Muscle layer of duodenum (tissue), 2 donors: ENCODE measurements at regions not wholly inside any gene's neighbourhood (a gene's known extent, or its start where the extent isn't known, plus 50 kb on each side); places are given as distances from the start of the nearest gene placed in this dataset.

ENCODE experiments used
- H3K27ac ChIP-seq: one replicate; pipeline ENCODE4 v1.7.0; 2013; ENCODE audit warnings: mild to moderate bottlenecking, low read length
- H3K27me3 ChIP-seq: one replicate; pipeline ENCODE4 v1.7.0; 2013; ENCODE audit warnings: low read depth, mild to moderate bottlenecking, control low read depth, low read length
- H3K36me3 ChIP-seq, 2 donors: one replicate each; pipeline ENCODE4 v1.7.0; 2013; ENCODE audit warnings: low read length in 2 of 2, control low read depth in 1 of 2, mild to moderate bottlenecking in 1 of 2; ENCODE audit not compliant: insufficient read depth in 2 of 2, control insufficient read depth in 1 of 2
- H3K4me1 ChIP-seq, 2 donors: one replicate each; pipeline ENCODE4 v1.7.0; 2013; ENCODE audit warnings: low read length in 2 of 2, mild to moderate bottlenecking in 2 of 2, control low read depth in 1 of 2, moderate library complexity in 1 of 2; ENCODE audit not compliant: insufficient read depth in 2 of 2, control insufficient read depth in 1 of 2
- H3K4me3 ChIP-seq, 2 donors: one replicate each; pipeline ENCODE4 v1.7.0; 2013; ENCODE audit warnings: low read length in 2 of 2, low read depth in 1 of 2, mild to moderate bottlenecking in 1 of 2
- H3K9me3 ChIP-seq, 2 donors: one replicate each; pipeline ENCODE4 v1.7.0; 2013; ENCODE audit warnings: low read length in 2 of 2, control low read depth in 1 of 2, mild to moderate bottlenecking in 1 of 2; ENCODE audit not compliant: control insufficient read depth in 1 of 2
- donor health status: healthy.

- H3K27me3 ChIP-seq: no peaks in the 10 kb centered on the region
- H3K36me3 ChIP-seq: no peaks in the 10 kb centered on the region
- no peaks in the 10 kb centered on the region for H3K9me3 ChIP-seq
- H3K4me3 ChIP-seq: no peak overlapping the region
- no peak overlapping the region for H3K27ac ChIP-seq
- peaks cover 0 to 11% of the 10 kb centered on the region in 2 donors for H3K4me1 ChIP-seq
Observed at GRCh38 chr10:129025787-129026186, 441.3 kb upstream of the MGMT start.

DNA sequence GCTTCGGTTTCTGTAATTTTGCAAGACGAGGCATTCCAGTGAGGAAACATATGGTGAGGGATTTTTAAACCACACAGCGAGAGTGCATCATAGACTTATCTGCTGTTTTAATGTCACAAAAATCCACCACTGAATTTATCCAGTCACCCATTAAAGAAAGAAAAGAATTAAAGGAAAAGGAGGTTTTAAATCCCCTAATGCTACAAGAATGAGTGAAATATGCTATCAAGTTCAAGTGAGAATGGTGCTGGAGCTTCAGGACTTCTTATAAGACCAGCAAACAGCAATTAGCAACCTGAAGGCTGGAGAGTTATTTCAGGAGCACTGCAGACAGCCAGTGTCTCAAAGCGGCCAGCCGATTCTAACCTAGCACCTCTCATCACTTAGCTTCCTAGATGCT is 439.1 kb upstream of the MGMT start:
- Histone ChIP-seq H3K27me3 (peaks cover 8% of the 10 kb centered on the region), H3K4me1 (no peaks in the 10 kb centered on the region), H3K36me3 (no peaks in the 10 kb centered on the region), H3K27ac (no peak overlapping the region), H3K4me3 (no peak overlapping the region), H3K9me3 (no peaks in the 10 kb centered on the region)

DNA sequence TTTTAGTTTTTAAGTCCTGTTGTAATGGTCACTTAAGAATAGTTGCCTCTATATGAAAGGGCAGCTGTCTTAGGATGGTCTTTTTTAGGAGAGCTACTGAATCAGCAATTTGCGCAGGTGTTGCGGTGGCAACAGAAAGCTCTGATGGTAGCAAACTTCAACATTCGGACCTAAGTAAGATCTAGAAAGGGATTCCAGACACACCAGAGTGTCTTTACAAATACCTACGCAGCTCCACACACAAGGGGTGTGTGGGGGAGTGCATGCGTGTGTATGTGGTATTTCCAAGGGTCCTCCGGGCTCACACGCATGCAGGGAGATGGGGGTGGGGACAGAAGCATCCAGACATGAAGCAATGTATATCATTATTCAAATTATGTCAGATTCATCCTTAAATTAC is 438.6 kb upstream of the MGMT start:
- Histone ChIP-seq H3K9me3 (no peaks in the 10 kb centered on the region), H3K36me3 (no peaks in the 10 kb centered on the region), H3K4me3 (no peak overlapping the region), H3K27me3 (peaks cover 8% of the 10 kb centered on the region), H3K4me1 (no peaks in the 10 kb centered on the region), H3K27ac (no peak overlapping the region)

DNA sequence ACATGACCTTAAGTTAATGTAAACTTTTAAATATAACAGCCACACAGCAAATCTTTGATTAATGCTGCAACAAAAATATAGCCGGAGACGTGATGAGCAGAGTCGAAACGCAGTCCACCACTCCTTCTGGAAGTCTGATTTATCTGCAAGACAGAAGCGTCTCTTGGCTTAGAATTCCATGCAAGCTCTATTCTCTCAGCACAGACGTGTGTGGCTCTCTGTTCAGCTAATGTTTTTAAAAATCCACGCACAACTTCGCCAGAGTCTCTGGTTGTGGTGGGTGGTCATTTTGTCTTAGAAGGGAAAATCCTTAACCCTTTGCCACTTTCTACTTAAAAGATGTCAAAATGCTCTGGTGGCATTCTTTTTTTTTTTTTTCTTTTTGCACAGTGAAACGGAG is 438.0 kb upstream of the MGMT start:
- H3K4me1 ChIP-seq: no peaks in the 10 kb centered on the region
- H3K9me3 ChIP-seq: no peaks in the 10 kb centered on the region
- H3K36me3 ChIP-seq: no peaks in the 10 kb centered on the region
- no peak overlapping the region for H3K27ac ChIP-seq
- H3K27me3 ChIP-seq: peaks cover 13% of the 10 kb centered on the region
- H3K4me3 ChIP-seq: no peak overlapping the region

DNA sequence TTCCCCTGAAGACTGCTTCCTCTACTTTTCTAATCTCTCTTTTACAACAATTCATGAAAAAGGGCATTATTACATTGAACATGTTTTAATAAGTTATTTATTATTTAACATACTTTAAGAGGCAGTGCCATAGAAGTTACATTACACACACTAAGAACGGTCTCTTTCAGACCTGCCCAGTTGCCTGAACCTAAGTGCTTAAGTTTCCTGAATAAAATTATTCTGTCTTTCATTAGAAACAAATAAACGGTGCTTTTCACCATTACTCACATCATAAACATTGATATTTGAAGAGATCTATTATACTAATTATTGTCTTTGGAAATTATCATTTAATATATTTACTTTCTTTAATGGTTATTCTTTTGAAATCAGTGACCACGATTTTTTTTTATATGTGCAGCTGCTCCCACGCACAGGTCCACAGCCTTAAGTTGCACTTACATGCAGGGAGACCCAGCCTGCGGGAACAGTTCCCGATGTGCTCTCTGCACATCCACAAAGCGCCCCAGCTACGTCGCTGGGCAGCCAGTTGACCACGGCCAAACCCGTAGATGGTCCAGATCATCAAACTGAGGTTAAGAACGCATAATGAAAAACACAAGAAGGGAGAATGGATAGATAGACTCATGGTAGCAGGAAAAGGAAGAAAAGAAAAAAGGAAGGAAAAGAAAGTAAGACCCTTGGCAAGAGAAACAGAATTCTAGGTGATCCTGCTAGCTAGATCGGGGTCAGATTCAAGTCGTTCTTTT is 437.0 kb upstream of the MGMT start:
- Histone ChIP-seq H3K4me3 (no peak overlapping the region), H3K4me1 (no peaks in the 10 kb centered on the region), H3K9me3 (no peaks in the 10 kb centered on the region), H3K27ac (no peak overlapping the region), H3K27me3 (peaks cover 20% of the 10 kb centered on the region), H3K36me3 (no peaks in the 10 kb centered on the region)

GRCh38 chr10:129030603-129030895 is 436.5 kb upstream of the MGMT start:
- H3K4me1 ChIP-seq: no peaks in the 10 kb centered on the region
- H3K27ac ChIP-seq: no peak overlapping the region
- no peaks in the 10 kb centered on the region for H3K9me3 ChIP-seq
- H3K4me3 ChIP-seq: no peak overlapping the region
- no peaks in the 10 kb centered on the region for H3K36me3 ChIP-seq
- H3K27me3 ChIP-seq: peaks cover 20% of the 10 kb centered on the region

DNA sequence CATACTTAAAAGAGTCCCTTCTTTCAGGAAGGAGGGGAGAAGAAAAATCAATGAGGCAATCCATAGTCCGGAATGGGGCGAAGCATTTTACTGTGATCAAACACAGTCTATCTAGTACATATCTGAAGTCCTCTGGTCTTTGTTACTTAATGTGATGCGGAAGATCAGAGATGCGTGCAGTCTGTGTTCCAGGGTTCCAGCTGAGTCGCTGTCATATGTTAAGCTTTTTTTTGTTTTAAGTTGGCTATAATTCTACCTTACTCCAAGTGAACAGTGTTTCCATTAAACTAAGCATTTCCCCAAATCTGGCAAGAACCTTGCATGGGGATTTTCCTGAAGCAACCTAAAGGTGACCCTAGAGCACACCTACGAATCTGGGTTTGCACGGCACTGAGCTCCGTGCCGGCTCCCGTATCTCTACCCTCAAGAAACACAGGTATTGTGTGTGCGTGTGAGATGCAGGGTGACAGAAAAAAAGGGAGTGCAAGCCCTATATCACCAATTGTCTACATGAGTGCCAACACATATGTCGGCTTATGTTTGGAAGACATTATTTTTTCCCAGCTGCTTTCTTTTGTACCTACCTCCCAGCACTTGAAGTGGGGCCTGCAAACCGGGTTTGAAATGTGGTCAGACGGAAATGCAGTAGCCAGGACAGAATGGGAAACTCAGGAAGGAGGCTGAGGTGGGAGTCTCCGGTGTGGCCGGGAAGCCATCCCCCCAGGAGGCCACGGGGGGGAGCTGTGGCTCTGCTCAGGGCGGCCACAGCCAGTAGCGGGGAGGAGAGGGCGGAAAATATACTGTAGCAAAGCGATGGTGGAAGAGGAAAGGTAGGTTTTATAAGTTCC is 435.8 kb upstream of the MGMT start:
- no peak overlapping the region for H3K4me3 ChIP-seq
- no peaks in the 10 kb centered on the region for H3K4me1 ChIP-seq
- H3K36me3 ChIP-seq: no peaks in the 10 kb centered on the region
- H3K27ac ChIP-seq: no peak overlapping the region
- peaks cover 20% of the 10 kb centered on the region for H3K27me3 ChIP-seq
- H3K9me3 ChIP-seq: no peaks in the 10 kb centered on the region

GRCh38 chr10:129031844-129032150 is 435.2 kb upstream of the MGMT start:
- Histone ChIP-seq H3K27ac (no peak overlapping the region), H3K4me3 (no peak overlapping the region), H3K27me3 (peaks cover 20% of the 10 kb centered on the region), H3K4me1 (no peaks in the 10 kb centered on the region), H3K9me3 (no peaks in the 10 kb centered on the region), H3K36me3 (no peaks in the 10 kb centered on the region)

DNA sequence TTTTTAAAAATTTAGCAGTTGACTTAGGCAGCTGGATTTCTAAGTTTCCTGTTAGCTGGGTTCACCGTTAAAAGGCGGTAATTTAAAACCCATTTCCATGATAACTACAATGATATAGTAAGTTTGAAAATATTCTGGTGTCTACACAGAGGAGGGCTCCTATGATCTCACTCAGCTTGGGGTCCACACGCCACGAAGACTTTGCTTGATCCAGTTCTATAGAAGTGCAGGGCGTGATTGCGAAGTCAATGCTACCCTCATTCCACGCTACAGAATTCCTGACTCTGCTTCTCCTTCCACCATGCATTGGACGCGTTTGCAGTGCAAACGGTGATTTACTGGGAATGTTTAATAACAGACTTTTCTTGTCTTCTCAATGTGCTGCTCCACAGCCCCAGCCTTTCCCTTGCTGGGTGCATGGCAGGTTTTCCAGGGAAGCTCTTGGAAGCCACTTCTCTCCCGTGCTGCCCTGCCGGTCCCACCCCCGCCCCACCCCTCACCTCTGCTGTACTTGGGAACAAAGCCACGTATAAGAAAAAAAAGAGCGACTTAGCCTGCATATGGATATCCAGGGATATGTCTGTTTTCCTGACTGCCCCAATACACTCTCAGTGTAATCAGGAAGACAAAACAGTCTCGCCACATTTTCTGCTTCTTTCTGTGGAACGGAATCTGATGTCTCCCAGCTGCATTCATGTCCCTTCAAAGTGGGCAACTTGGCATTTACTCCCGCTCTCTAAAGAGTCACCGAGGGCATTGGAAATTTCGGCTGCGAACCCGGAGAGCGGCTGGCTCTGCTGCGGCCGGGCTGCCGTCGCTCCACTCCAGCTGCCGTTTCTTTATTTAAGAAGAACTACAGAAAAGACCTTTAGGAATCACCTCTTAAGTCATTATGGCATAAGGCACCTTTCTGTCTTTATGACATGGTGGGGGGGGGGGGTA is 434.4 kb upstream of the MGMT start:
- Histone ChIP-seq H3K36me3 (no peaks in the 10 kb centered on the region), H3K9me3 (no peaks in the 10 kb centered on the region), H3K4me1 (no peaks in the 10 kb centered on the region), H3K27me3 (peaks cover 20% of the 10 kb centered on the region), H3K27ac (no peak overlapping the region), H3K4me3 (no peak overlapping the region)

DNA sequence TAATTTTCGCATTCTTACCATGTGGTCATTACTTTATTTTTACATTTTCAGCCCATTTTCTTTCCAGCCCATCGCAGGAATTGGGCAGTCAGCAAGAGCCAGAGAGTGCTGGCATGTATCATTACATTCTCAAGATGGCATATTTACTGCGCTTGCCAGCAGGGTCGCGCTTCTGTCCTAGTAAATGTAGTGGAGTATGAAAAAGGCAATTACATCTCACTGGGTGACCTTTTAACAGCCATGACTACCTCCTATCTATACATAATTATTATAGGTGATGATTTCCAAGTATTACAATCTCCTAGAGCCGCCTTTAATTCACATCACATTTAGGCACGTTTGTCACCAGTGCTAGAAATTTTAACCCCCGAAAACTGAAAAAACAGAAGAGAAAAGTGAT is 433.7 kb upstream of the MGMT start:
- Histone ChIP-seq H3K36me3 (no peaks in the 10 kb centered on the region), H3K4me3 (no peak overlapping the region), H3K27ac (no peak overlapping the region), H3K4me1 (no peaks in the 10 kb centered on the region), H3K27me3 (peaks cover 20% of the 10 kb centered on the region), H3K9me3 (no peaks in the 10 kb centered on the region)

GRCh38 chr10:129033790-129034272 is 433.2 kb upstream of the MGMT start:
- H3K27me3 ChIP-seq: peaks cover 20% of the 10 kb centered on the region
- no peak overlapping the region for H3K27ac ChIP-seq

More at GRCh38 chr10:129033790-129034272, 433.2 kb upstream of the MGMT start:
- no peaks in the 10 kb centered on the region for H3K36me3 ChIP-seq
- no peaks in the 10 kb centered on the region for H3K4me1 ChIP-seq
- H3K4me3 ChIP-seq: no peak overlapping the region
- no peaks in the 10 kb centered on the region for H3K9me3 ChIP-seq
